ENCODE measurements at regions not wholly inside any gene's neighbourhood (a gene's known extent, or its start where the extent isn't known, plus 50 kb on each side); places are given as distances from the start of the nearest gene placed in this dataset.

- TF ChIP-seq, protein P1, sequence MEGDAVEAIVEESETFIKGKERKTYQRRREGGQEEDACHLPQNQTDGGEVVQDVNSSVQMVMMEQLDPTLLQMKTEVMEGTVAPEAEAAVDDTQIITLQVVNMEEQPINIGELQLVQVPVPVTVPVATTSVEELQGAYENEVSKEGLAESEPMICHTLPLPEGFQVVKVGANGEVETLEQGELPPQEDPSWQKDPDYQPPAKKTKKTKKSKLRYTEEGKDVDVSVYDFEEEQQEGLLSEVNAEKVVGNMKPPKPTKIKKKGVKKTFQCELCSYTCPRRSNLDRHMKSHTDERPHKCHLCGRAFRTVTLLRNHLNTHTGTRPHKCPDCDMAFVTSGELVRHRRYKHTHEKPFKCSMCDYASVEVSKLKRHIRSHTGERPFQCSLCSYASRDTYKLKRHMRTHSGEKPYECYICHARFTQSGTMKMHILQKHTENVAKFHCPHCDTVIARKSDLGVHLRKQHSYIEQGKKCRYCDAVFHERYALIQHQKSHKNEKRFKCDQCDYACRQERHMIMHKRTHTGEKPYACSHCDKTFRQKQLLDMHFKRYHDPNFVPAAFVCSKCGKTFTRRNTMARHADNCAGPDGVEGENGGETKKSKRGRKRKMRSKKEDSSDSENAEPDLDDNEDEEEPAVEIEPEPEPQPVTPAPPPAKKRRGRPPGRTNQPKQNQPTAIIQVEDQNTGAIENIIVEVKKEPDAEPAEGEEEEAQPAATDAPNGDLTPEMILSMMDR (IDR thresholded peaks at IDR 0.05; ENCODE audit: low read depth, low read length, poor library complexity, severe bottlenecking): no peak
- TF ChIP-seq EZH2phosphoT487 (IDR thresholded peaks at IDR 0.05; ENCODE audit: borderline replicate concordance, low read length): no peak
Observed at GRCh38 chr5:62142351-62142750, 163.7 kb upstream of the KIF2A start.

All from DOHH2 (cell line).